GM19023 (cell line): ENCODE measurements at regions not wholly inside any gene's neighbourhood (a gene's known extent, or its start where the extent isn't known, plus 50 kb on each side); places are given as distances from the start of the nearest gene placed in this dataset.

Experiments used
- ATAC-seq: cut with Tn5 transposase; IDR thresholded peaks from one replicate; pipeline ENCODE4 v1.9.1; 2021; ENCODE audit warnings: mild to moderate bottlenecking, moderate library complexity; ENCODE audit not compliant: unreplicated experiment

DNA sequence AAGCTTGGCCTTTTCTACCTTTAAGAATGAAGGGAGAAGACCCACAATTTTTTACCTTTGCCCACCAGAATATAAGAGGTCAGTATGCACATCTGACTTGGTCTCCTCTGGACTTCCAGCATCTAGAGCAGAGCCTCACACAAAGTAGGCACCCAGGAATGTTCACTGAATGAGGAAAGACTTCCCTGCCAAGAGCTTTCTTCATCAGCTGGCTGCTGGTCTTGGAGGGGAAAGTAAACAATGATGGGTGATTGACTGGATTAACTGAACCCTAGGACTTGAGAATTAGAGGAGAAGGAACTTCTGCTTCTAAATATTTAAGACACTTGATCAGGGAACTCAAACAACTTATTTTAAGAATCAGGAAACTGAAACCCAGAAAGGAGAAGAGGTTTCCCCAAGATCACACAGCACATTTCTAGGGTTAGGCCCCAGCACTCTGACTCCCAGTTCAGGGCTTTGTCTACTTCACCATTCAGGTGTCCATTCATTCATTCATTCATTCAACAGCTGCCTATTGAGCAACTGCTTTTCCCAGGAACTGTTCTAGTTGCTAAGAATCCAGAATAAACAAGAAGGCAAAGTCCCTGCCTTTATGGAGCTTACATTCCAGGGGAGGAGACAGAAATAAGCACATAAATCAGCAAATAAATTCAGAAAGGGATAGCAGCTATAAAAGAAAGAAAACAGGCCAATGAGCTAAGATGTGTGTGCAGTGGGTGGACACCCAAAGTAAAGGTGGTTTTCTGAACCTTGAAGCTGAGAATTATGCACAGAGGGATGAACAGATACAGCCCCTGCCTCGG, 216.9 kb upstream of the LRFN2 start:
- no peak for ATAC-seq

DNA sequence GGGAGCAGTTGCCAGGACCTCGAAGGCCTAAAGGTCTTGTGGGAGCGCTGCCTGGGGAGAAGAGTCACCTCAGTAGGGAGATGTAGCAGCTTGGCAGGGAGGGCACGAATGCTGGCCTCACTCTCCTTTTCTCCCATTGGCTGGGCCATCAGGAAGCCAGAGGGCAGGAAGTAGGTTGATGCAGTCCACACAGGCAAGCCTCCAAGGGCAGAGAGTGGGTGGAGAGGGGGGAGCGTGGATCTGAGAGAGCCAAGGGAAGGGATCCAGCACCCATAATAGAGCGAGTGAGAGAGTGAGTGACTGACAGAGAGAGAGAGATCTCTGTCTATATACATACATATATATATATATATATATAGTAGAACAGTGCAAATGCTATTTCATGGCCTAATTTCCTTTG, 215.3 kb upstream of the LRFN2 start:
- ATAC-seq = no peak

DNA sequence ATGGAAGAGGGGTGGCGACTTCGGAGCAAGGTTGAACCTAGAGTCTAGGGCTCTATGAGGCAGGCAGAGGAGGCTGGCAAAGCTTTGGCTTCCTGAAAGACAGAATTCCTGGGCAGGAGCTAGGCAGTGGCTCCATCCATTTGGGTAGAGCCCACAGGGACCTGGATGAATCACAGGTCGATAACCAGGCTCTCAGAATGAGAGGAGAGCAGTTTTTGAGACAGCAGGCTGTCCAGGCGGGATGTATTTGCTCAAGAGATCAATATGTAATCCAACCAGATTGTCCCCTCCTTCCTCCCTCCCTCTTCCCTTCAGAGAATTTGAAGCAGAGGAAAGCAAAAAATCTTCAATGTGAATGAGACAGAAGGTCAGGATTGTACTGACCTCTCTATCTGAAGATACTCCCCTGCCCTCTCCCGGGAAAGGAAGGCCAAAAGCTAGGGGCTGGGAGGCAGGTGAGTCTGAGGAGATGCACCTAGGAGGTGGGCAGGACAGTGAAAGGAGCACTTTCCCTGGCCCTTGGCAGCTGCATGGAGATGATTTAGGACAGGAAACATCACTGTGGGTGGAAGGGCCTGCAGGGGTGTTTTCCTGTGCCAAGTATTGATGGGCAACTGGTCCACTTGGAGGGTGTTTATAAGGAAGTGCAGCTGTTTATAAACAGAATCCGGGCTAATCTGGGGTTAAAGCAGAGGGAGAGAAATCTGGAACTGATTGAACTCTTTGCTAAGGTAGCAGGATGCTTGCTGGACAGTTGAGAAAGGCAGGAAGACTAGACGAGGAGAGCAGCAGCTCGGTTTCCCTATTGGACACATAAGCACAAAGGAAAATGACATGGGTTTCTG, 212.4 kb upstream of the LRFN2 start:
- no peak for ATAC-seq

DNA sequence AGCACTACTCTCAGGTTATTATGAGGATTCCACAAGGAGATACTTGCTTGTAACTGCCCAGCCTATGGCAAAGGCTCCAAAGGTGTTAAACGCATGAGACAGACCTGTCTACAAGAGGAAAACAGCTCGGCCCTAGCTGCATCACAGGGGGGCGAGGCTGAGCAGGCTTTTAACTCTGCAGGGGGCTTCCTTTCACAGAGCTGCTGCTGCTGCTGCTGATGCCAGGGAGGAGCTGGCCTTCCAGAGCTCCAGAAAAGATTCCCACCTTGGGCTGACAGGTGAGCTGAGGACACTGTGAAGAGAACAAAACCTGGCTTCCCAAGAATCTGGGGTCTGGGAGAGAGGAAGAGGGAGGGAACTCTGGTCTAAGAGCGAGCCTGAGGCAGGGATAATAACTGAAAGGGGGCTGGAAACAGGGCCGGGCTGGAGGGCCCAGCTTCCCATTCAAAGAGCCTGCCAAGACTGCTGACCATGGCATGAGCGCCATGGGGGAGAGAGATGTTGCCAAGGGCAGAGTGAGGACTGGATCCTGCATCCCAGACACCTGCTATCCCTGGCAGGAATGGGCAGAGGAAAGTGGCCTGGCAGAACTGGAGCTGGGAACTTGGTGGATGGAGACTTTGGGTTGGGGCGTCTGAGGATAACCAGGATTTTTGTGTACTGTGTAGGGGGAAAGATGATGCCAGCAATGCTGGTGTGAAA, 211.1 kb upstream of the LRFN2 start:
- no peak for ATAC-seq

DNA sequence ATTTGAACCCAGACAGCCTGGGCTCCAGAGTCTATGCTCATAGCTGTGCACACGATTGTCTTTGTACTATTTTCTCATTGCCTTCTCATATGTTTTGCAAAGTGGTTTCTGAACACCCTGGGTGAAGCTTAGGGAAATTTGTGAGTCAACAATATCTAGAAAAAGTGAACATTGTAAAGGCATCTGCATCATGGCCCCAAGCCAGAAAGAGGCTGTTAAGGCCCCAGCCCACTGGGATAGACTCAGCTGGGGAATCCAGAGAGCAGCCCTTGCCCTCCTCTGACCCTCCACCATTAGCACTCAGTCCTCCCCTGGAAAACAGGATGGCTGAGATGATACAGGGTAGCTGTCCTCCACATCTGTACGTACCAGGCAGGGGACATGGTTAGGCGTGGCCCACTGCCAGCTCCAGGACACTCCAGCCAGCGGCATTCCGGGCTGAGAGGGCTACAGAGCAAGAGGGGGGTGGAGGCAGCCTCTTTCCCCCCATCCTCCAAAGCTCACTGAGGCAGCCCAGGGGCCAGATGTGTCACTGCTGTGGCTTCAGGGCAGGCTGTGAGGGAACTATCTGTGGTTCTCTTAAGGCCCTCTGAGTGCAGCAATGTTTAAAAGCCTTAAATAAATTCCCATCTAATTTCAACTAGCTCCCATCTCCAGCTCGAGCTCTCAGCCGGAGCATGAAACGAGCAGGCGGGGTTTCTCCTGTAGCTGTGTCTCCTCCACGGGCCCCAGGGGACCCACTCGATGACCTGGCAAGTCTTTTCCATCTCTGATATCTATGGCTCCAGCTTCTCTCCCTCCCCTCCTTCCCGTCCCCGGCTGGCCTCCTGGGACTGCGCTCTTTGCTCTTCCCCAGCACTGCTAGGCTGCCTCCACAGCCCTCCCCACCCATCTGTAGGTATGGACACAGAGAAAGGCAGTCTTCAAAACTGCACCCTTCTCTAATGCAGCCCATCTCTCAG, 209.4 kb upstream of the LRFN2 start:
- ATAC-seq = no peak

DNA sequence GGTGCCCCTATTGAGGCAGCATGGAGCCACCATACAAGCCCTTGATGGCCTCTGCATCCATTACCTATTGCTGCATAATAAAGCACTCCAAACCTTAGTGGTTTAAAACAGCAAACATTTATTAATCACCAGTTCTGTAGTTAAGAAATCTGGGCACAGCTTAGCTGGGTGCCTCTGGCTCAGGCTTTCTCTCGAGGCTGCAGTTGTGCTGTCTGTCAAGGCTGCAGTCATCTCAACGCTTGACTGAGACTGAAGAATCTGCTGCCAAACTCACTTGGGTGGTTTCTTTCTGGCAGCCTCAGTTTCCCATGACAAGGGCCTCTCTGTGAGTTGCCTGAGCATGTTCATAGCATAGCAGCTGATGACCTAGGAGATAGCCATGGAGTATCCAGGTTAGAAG, 207.4 kb upstream of the LRFN2 start:
- no peak for ATAC-seq

DNA sequence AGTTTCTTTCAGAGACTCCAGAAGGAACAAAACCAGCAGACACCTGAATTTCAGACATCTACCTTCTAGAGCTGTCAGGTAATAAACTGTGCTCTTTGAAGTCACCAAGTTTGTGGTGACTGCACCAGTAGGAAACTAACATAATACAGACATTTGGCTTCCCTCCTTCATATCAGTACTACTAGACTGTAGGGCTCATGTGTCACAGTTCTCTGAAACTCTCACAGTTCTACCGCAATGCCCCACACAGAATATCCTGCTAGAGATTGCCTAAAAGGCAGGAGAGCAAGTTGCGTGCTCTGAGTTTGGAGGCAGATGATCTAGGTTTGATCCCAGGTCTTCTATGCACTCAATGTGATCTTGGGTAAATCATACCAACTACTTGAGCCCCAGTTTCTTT, 205.0 kb upstream of the LRFN2 start:
- ATAC-seq = no peak

DNA sequence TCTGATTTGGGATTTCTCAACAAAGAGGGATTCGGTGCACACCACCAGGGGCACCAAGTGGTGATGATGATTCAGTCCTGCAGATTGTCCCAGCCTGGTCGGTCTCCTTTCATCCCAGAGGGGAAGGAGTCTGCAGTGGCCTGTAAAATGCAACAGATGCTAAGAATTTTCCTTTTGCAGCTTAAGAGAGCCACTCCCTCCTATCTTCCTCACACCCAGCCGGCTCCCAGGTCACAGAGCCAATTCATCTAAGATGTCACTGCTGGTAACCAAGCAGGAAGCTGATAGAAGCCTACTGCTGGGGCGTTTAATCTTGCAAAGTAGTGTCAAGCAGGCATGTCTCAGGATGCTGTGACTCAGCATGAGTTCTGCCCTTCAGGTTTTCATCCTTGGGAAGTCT, 203.8 kb upstream of the LRFN2 start:
- no peak for ATAC-seq

DNA sequence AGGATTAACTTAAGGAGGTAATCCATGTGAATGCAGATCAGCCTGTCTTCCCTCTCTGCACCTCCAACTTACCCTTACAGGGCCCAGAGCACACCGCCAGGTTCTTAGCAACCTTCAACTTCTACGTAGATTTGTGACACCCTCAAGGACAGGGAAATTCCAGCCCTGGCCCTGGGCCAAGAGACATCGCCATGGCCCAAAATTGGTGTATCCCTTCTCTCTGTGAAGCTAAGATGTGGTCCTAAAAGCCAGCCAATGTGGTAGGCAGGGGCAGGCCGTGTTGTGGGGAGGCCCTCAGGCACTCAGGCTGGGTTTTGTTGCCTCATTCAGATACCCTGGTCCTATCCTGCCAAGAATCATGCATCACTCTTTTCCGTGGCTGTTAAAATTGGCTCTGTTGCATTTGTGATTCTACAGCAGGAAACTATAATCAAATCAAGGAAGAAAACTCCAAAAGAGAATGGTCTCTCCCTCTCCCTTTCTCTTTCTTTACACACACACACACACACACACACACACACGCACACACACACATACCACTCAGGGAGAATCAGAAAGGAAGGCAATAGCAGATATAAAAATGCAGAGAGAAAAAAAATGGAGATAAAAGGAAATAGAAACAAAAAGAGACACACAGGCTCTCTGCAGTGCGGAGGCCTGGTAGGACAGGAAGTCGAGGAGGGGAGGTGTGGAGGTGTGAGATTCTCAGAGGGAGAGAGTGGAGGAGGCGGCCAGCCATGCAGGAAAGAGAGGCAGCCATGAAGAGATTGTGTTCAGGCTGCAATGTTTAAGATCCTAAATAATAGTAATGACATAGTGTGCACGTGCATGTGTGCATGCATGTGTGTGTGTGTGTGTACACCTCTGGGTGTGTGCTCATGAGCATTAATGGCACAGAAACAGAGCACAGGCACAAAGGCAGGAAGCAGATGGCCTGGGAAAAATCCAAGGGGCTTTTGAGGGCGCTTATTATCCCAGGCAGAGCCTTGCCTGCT, 201.8 kb upstream of the LRFN2 start:
- no peak for ATAC-seq

DNA sequence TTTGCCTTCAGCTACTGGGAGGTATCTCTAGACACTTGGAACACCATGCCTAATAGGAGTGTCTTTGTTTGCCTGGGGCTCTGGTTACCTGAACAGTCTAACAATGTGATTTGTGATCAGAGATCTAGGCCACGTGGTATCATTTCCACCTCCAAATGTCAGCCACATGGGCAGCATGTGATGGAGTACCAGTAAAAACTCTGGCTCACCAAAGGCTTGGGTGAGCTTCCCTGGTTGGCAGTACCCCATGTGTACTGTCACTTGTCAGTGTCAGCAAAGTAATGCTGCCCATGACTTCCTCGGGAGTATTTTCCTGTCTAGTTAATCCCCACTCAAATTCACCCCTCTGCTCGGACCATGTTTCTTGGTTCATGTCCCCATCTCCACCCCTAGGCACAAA, 195.2 kb upstream of the LRFN2 start:
- no peak for ATAC-seq

DNA sequence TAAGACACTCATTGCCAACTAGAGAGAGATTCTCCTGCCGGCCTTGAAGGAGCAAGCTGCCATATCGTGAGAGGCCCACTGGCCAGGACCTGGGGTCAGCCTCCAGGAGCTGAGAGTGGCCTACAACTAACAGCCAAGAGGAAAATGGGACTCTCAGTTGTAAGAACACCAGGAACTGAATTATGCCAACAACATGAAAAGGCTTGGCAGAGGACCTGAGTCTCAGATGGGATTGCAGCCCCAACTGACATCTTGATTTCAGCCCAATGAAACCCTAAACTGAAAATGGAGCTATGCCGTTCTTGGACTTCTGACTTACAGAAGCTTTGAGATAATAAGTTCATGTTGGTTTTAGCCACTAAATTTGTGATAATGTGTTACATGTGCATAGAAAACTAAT, 193.5 kb upstream of the LRFN2 start:
- ATAC-seq = no peak

DNA sequence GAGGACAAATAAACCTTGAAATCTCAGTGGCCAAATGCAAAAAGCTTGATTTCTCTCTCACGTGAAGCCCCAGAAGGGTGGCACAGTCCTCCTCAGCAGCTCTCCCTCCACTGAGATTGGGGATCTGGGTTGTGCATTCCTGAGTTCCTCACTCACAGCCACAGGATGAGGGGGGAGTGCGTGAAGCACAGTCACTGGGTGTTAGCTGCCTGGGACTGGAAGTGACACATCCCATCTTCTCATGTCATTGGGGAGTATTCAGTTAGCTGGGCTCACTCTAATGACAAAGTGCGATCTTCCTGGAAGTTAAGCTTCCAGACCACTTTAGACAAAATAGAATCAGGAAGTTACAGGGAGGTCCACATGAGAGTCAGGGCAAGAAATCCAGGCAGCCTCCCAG, 192.2 kb upstream of the LRFN2 start:
- ATAC-seq = no peak

DNA sequence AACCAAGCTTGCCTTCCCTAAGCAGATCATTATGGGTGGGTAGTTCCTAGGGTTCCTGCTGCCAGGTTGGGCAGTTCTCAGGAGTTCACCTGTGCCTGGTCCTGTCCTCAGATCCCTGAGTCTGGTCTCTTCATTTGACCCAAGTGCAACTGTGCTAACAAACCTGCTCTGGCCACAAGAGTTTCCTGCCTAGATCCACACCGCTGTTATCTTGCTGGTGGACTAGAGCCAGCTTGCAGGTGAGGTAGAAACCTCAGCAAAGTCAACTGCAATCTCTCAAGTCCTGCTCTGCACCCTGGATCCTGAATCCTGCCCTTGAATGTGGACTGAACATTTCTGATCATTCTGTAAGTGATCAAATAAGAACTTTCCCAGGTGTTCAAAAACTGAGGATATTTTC, 191.8 kb upstream of the LRFN2 start:
- ATAC-seq = no peak

DNA sequence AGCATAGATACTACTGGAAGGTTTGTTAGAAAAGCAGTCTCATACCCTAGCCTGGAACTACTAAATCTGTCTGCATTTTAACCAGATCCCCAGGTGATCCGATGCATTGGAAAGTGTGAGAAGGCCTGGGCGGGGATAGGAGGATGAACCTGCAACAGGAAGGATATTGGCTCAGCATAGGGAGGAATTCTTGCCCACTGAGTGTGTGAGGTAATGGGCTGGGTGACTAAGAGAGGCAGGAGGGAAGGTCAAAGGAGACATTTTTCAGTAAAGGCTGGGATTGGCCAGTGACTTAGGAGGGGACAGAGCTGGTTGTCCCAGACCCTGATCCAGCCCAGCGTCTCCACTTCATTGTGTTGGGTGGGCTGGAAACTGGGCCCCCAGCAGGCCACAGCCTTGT, 191.0 kb upstream of the LRFN2 start:
- ATAC-seq = no peak

DNA sequence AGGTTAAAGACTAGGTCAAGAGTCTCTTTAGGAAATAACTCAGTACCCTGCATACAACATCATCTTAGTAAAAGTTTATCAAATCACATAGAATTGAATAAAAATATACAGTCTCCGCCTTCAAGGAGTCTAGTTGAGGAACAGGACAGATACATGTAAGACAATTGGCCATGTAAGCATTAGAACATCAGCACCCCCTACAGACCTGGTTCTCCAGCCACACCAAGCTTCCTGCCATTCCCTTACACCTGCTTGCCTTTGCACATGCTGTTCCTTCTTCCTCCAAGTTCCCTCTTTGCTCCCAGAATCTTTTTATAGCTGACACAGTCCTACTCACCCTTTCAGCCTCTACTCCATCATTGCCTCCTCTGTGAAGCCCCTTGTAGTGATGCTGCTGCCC, 187.8 kb upstream of the LRFN2 start:
- no peak for ATAC-seq

DNA sequence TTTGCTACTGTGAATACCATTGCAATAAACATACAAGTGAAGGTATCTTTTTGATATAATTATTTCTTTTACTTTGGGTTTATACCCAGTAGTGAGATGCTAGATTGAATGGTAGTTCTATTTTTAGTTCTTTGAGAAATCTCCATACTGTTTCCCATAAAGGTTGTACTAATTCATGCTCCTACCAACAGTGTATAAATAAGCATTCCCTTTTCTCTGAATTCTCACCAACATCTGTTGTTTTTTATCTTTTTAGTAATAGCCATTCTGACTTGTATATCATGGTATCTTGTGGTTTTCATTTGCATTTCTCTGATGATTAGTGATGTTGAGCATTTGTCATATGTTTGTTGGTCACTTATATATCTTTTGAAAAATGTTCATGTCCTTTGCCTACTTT, 183.6 kb upstream of the LRFN2 start:
- no peak for ATAC-seq

DNA sequence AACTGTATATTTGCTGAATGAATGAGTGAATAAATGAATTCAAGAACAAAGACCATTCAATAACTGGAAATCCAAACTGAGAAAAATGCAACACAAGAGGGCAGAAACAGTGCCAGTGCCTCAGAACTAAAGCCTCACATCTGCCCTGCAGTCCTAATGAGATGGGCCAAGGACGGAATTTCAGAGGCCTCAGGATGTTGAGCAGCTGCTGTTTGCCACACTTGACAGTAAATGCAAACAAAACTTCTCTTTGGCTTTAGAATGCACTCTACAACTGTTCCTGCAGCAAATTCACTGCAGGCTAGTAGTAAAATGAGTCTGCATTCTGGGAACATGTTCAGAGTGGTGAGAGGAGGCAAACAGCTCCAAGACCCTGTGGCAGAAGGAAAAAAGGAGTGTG, 177.6 kb upstream of the LRFN2 start:
- ATAC-seq = no peak

DNA sequence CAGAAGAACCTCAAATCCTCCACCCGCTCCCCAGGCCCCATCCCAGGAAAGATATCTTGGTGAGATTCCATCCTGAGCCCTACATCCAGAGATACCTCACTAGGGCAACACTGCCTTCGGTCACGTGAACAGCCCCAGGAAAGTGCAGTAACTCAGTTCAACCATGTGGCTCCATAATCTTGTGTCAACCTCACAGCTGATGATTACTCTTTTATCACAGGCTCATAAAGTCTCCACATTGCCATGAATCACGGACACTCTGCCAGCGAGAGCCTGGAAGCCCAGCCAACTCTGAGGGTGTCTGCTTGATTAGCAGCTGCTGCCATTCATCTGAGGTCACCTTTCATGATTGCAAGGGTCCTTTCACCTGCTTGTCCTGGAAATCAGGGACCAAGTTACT, 175.8 kb upstream of the LRFN2 start:
- ATAC-seq = no peak

DNA sequence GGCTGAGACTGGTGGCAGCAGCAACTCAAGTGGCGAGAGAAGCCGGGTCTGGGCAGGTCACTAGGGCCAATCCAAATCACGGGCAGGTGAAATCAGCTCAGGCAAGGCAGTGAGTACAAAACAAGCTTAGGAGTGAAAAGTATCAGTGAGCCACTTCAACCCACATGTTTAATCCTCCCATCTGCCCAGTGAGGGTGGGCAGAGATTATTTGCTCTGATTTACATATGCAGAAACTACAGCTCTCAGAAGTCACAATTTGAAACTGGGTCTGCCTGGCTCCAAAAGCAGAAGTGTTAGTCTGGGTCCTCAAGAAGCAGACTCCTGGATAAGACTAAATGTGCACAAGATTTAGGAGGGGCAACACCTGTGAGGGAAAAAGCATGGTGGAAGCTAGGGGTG, 173.7 kb upstream of the LRFN2 start:
- ATAC-seq = no peak
